T-helper 1 cell (primary cell): ENCODE measurements at regions not wholly inside any gene's neighbourhood (a gene's known extent, or its start where the extent isn't known, plus 50 kb on each side); places are given as distances from the start of the nearest gene placed in this dataset.
"Not testable (repeated sequence)": the region's sequence is repeated elsewhere in the genome, so short reads cannot be mapped to it uniquely, and the experiment has no call there.

Source experiments
- DNase-seq, 5 donors: peaks; one replicate each; pipeline ENCODE4 v3.0.0-alpha.2; 2012 to 2020

DNA sequence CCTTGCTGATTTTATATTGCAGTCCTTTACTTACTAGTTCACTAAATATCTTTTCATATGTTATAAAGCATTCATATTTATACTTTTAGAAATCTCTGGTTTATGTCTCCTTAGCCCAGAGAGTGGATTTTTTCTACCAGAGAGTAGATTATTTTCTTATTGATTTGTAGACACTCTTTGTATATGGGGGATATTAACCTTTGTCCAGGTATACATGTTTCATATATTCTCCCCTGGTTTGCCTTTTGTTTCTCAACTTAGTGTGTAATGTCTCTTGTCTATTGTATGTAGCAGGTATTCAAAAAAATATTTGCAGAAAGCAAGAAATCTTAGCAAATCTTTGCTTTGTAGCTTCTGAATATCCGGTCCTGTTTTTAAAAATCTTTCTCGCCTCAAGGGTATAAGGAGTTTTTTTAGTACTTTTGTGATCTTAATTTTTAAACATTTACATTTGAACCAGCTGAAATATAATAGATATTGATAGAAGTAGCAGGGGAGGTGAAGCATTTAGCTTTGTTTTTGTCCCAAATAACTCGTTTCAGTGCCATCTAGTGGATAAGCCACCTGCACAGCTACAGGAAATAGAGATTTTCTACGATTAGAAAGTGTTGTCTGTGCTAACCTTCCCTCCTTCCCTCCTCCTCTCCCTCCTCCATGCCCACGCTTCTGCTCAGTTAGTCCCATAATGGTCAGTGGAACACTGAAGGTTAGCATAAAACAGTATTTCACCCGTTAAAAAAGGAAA, 97.0 kb downstream of the PHETA1 start:
- DNase-seq, result no peak

DNA sequence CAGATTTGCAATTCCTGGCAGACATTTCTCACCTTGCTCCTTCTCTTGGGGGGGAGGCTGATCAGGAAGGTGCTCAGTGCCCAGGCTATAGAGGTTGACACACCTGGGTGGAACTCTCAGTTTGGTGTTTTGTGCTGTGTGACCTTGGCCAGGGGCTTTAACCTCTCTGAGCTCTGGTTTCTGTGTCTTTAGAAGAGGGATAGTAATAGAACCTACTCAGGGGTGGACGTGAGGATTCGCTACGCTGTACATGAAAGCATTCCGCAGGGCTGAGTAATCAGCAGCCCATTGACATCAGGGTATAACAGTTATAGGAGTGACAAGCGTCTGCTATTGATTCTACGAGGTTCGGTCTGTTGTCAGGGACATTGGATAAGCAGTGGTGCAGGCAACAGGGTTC, 98.1 kb downstream of the PHETA1 start:
- DNase-seq, result no peak

DNA sequence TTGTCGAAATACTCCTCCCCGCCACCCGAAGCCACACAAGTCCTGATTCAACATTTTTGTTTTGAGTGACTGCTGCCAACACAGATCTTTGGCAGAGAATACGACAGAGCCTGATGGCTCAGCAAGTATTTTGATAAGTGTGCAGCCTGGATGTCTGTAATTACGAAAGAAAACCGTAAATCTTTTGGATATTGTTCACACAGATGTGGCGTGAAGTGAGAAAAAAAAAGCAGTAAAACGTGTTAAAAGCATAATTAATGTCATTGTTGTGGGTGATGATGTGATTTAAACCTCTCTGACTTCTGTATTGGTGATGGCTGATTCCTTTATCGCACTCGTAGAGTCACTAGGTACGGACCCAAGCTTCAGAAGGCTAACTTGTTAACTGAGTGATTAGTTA, 98.7 kb downstream of the PHETA1 start:
- DNase-seq, result no peak

DNA sequence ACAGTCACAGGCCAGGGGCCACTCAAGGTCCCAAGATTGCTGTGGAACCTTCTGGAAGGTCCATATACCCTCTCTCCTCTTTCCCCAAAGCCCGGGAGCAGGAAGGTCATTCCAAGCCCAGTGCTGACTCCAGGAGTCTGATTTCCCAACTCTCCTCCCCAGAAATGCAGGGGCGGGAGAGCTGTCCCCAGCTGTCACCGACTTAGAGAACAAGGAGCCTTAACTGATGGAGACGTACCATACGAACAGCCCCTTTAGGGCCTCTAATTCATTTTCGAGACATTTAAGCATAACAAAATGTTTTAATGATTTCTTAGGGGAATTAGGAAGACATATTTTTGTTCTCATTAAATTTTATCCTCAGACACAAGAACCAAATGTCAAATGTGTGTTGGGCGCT, 99.2 kb downstream of the PHETA1 start:
- no peak for DNase-seq

DNA sequence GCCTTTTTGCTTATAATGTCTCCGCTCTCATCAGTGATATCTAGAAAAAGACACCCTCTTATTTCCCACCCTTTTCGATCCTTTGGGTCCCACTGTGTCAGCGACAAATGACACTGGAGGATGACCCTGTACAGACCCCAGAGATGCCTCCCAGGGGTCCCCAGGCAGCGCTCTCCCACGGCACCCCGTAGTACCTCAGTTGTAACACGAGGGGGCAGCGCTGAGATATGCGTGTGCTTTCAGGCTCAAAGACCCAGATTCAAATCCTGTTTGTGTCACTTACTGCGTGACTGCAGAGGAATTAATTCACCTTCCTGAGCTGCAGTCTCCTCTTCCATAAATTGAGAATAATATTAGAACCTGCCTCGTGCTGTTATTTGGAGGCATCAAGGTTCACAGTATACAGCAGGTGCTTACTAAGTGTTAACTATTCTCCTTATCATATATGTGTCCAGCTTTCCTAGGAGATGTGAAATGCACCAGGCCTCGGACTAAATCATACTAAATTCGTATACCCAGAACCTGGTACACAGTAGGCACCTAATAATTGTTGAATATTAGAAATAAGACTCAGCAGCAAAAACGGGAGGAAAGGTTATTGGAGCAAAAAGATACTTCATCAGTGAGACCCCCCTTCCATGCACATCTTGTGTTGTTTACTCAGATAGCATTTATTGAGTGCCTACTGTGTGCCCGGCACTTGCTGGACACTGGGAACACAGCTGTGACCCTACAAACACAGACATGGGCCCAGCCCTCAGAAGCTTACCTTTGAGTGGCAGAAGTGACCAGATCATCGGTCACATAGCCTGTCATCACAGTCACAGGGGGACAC, 99.9 kb downstream of the PHETA1 start:
- no peak for DNase-seq

DNA sequence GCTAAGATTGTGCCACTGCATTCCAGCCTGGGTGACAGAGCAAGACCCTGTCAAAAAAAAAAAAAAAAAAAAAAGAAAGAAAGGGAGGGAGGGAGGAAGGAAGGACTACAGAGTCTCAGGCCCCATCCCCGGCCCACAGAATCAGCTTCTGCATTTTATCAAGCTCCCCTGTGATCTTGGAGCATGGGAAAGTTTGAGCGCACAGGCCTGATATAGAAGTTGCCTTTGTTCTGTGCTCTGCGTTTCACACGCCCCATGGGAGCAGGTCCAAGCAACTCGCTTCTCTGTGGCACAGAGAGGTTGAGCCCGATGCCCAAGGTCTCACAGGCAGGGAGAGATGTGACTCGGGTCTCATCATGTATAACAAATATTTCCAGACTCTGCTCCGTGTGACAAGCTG, 101.8 kb downstream of the PHETA1 start:
- DNase-seq, result no peak

DNA sequence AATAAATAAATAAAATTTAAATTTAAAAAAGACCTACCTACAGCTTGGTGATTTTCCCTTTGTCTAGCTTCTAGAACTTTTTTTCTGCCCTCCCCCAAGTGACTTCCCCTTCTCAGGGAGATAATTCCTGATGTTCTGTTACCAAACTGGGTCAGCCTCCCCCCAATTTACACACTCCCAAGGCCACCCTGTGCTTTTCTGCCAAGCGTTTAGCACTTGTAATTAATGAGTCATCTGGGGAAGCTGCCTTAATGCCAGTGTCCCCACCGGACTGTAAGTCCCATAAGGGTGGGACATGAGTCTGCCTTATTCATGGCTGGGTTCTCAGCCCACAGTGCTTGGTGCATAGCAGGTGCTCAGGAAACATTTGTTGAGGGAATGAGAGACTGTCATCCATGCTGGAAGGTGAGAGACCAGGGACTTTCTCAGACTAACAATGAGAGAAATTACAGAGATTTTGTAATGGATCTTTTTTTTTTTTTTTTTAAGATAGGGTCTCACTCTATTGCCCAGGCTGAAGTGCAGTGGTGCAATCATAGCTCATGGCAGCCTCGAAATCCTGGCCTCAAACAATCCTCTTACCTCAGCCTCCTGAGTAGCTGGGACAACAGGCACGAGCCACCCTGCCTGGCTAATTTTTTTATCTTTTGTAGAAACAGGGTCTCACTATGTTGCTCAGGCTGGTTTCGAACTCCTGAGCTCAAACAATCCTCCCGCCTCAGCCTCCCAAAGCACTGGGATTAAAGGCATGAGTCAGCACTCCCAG, 106.8 kb downstream of the PHETA1 start:
- no peak for DNase-seq

DNA sequence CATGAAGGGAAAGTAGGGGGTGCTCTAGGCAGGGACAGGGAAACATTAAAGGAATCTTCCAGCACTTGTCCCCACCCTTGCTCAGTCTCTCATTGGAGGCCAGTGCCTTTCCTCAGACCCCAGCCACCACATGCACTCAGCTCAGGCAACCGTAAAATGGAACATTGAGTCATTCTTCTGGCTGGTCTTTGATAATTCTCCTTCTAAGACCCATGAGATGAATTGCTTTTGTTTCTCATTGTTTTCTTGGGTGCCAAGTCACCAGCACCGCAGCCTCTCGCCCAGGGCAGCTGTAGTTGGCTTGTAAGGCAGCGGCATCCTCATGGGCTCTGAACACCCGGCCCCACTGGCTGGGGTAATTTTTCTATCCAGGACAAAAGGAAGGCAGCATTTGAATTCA, 108.2 kb downstream of the PHETA1 start:
- DNase-seq, result no peak

DNA sequence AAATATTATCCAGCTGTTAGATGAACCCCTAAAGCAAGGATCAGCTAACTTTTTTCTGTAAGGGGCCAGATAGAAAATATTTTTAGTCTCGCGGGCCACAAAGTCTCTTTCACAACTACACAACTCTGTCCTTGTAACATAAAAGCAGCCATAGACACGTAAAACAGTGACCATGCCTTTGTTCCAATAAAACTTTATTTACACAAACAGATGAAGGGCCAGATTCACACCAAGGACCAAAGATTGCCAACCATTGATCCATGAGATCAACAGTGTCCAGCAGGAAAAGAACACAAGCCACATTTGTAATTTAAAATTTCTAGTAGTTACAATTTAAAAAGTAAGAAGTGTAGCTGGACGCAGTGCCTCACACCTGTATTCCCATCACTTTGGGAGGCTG, 109.7 kb downstream of the PHETA1 start:
- DNase-seq, result no peak

DNA sequence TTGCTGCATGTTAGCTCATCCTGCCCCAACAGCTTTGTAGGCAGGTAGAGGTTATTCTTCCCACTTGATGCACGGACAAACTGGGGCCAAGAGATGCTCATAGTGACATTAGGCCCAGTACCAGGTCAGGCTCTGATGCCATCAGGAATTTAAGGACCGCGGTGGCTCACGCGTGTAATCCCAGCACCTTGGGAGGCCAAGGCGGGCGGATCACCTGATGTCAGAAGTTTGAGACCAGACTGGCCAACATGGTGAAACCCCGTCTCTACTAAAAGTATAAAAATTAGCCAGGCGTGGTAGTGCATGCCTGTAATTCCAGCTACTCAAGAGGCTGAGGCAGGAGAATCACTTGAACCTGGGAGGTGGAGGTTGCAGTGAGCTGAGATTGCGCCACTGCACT, 110.8 kb downstream of the PHETA1 start:
- DNase-seq, result not testable (repeated sequence)

DNA sequence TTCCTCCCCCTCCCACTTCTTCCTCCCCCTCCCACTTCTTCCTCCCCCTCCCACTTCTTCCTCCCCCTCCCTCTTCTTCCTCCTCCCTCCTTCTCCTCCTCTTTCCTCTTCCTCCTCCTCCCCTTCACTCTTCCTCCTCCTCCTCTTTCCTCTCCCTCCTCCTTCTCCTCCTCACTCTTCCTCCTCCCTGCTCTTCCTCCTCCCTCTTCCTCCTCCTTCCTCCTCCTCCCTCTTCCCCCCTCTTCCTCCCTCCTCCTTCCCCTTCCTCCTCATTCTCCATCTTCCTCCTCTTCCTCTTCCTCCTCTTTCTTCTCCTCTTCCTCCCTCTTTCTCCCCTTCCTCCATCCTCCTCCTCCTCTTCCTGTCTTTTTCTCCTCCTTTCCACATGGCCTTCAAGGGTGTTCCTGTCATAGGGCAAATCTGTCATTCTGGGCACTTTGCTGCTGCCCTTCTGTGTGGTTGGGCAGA, 111.4 kb downstream of the PHETA1 start:
- no peak for DNase-seq

DNA sequence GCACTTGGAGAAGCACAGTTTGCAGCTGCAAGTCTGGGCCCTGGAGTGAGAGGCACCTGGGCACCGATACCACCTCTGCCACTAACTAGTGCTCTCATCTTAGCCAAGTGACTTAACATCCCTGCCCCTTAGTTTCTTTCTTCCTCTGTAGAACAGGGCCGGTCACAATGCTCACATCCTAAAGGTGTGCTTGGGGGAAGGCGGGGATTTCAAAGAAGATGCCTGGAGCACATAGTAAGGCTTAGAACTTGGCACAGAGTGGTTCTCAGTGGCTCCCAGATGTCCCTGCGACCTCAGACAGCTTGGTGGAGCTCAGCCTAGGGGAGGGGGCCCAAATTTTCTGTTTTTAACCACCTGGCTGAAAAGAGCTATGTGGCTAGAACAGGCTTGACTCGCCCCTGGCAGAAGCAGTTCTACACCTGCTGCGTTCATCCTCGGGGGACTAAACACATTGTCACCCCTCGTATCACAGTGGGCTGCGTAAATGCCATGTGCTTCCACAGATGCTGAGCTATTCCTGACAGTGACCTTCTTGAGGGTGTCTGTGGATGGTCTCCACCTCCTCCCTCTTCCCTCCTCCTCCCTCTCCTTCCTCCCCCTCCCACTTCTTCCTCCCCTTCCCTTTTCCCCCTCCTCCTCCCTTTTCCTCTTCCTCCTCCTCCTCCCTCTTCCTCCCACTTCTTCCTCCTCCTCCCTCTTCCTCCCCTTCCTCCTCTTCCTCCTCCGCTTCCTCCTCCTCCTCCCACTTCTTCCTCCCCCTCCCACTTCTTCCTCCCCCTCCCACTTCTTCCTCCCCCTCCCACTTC, 112.1 kb downstream of the PHETA1 start:
- DNase-seq, result no peak

DNA sequence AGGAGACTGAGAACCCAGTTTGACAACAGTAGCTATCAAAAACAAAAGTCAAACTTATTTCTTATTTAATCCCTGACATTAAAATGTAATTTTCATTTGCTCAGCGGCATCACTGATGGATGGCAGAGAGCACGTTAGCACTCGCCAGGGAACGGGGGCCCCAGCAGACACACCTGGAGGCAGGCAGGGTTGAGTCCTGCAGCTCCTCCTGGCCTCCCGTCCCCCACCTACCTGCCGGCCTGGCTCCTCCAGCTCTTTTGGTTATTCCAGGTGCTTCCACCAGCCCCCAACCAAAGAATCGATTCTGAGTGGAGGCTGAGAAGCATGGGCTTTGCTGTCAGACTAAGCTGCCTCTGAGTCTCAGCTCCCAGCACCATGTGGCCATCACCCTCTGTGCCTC, 113.6 kb downstream of the PHETA1 start:
- no peak for DNase-seq

DNA sequence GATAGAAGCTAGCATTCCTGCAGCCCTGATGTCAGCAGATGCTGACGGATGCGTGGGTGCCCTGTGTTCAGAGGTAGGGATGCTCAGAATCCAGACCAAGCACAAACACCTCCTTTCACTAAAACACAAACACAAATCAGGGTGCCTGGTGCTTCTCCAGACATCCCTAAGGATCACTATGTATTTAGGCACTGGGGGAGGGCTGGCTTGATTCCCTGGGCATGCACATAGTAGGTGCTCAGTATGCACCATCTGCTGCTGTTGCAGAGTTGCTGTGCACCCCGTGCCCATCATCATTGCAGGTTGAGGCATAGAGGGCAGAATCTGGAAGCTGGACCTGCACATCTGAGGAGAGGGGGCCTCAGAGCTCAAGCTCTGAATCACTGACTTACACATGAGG, 114.8 kb downstream of the PHETA1 start:
- DNase-seq, result no peak

DNA sequence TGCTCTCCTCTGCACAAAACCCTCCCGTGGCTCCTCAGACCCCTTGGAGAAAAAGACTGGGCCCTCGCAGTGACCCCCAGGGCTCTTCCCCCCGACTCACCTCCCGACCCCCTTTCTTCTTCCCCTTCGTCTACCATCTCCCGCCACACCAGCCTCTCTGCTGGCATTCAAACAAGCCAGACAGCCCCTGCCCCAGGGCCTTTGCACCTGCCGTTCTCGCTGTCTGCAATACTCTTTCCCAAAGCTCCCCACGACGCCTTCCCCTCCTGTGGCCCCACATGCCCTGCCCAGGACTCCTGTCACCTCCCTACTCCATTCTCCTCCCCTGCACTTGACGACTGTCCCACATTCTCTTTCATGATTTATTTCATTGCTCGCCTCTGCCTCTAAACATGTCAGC, 115.7 kb downstream of the PHETA1 start:
- no peak for DNase-seq

DNA sequence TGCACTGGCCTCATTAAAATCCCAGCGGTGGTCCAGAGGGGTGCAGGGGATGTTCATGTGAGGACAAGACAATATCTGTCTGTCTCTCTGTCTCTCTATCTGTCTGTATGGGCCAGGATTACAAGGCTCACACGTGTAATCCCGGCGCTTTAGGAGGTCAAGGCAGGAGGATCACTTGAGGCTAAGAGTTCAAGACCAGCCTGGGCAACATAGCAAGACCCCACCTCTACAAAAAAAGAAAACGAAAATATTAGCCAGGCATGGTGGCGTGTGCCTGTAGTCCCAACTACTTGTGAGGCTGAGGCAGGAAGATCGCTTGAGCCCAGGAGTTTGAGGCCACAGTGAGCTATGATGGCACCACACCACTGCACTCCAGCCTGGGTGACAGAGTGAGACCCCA, 117.1 kb downstream of the PHETA1 start:
- no peak for DNase-seq

DNA sequence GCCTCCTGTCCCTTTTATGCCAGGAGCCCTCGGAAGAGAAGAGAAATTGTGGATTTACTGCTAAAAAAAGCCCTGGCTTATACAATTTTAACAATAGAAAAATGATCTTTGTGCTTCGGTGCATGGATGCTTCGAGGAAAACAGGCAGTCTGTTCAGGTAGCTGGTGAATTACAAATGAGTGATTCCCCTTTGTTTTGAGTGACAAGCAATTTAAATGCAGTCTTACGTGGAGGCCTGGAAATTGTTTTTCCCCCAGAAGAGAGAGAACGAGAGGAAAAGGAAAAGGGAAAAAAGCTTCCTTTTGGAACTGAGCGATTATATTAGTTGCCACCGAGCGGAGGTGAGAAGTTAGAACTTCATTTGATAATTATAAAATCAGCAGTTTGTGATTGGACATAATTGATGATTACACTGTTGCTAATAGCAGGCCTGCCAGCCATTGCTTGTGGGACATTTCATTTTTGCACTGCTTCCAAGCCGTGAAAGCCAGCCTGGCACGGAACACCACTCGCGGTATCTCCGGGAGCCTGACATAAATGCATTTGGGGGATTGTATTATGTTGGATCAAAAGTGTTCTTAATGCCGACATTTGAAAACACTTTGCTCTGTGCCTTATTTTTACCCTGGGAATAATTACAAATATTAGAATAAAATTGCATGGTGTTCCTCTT, 117.7 kb downstream of the PHETA1 start:
- no peak for DNase-seq

DNA sequence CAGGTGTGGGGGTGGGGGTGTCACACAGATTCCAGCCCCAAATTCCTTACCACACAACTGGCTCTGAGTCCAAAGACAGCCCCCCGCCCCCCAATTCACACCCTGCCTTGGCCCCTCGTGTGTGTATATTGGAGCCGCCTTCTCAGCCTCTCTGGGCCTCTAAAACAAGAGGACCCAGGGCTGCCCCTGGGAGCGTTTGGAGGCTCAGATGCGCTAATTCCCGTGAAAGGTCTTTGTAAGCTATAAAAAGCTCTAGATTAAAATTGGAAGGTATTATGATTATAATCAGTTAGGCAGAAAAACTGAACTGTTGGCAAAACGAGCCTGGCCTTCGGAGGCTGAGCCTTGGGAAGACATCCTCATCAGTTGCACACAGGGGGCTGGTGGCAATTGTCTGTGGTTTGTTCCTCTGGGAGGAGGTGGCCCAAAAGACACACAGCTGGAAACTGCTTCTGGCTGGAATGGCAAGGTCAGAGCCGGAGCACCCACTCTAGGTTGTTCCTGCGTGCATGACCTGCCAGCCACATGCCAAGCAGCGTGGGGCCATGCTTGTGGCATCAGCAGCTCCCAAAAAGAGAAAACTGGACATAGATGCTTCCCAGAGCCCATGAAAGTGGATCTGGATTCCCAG, 118.5 kb downstream of the PHETA1 start:
- no peak for DNase-seq

DNA sequence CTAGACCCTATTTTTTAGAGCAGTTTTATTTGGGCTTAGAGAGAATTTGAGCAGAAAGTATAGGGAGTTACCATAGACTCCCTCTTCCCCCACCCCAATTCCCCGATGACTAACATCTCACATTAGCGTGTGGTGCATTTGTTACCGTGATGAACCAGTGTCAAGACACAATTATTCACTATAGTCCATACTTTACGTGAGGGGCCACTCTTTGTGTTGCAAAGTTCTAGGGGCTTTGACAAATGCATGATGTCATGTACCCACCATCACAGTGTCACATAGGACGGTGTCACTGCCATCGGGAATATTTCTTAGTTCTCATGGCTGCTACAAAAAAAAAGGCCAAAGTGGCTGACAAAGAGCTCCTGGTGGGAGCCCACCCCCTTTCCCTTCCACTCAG, 119.1 kb downstream of the PHETA1 start:
- DNase-seq, result no peak

DNA sequence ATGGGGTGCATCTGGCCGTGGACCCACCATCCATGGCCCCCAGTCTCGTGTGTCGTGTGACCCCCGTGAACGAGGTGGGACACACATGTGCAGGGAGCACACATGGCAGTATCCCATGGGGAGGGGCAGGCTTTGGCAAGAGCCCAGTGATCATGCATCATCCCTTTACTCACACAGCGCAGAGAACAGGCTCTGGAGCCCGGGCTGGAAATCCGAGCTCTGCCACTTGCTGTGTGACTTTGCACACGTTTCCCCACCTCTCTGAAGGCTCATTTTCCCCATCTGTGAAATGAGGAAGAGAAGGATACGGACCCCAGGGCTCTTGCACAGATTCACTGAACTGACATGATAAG, 119.9 kb downstream of the PHETA1 start:
- DNase-seq, result no peak

DNA sequence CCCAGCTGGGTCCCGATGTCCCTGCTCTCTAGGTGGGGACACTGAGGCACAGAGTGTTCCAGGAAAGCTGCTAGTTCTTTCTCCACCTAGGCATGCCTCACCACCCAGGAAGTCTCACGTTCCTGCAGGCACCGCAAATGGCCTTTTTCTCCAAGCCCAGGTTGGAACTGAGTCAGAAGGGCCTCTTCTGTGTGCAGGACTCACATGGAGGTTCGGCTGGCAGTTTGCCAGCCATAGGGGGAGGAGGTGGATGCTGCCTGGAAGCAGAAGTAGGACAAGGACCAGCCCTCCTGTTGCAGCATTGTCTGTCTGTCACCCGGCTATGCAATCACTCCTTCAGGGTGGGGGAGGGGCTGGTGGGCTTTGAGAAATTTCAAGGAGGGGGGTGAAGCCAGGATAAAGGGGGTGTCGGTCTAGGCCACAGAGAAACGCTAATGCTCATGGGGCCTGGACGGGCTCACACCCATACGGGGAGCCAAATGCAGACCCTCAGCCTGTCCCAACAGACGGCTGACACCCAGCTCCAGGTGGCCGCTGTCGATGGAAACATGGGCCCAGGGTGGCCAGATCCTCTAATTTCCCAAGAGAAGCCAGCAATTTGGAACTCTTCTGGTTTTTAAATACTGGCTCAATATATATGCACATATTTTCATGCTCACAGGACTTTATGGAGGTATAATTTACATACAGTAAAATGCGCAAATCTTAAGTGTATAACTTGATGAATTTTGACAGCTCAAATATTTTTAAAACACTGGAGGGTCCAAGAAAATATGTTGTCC, 120.5 kb downstream of the PHETA1 start:
- no peak for DNase-seq
